IMR-90 (cell line): ENCODE measurements at regions not wholly inside any gene's neighbourhood (a gene's known extent, or its start where the extent isn't known, plus 50 kb on each side); places are given as distances from the start of the nearest gene placed in this dataset.

Experiments
- ATAC-seq: fragments of 200-7000 bp; cut with Tn5 transposase; 2 replicates; pipeline ENCODE4 v1.9.1; 2020; ENCODE audit warnings: low read depth, mild to moderate bottlenecking, moderate library complexity
- BruUV-seq: library from RNA; stranded (reverse); fragments of 400-500 nt; replicated peaks from 2 replicates; lab custom pipeline; 2021; lab: Mats Ljungman, UMichigan
- CTCF ChIA-PET: fragments of 300-600 bp; formaldehyde crosslinking; extraction: SDS; loops from one replicate; lab custom pipeline; 2021; ENCODE audit warnings: antibody characterized with exemption; lab: Yijun Ruan, JAX
- POLR2A ChIA-PET: fragments of 300-600 bp; sonication (Branson Sonifier 250); formaldehyde crosslinking; loops from one replicate; lab custom pipeline; 2022; ENCODE audit warnings: antibody characterized with exemption; ENCODE audit not compliant: unreplicated experiment; lab: Charles Lee
- DNase-seq: peaks from one replicate; pipeline ENCODE4 v3.0.0; 2013
- H2AFZ ChIP-seq: replicated peaks from 2 replicates; pipeline ENCODE3; 2013; ENCODE audit warnings: low read length, mild to moderate bottlenecking; ENCODE audit not compliant: poor library complexity
- H2AK5ac ChIP-seq: 2 replicates; pipeline ENCODE4 v1.6.1; 2013; ENCODE audit warnings: low read depth, low read length, inconsistent platforms
- H2AK9ac ChIP-seq: replicated peaks from 2 replicates; pipeline ENCODE3; 2013; ENCODE audit warnings: mild to moderate bottlenecking, low read depth, low read length, moderate library complexity; ENCODE audit not compliant: poor library complexity
- H2BK120ac ChIP-seq: 2 replicates; pipeline ENCODE4 v1.6.1; 2013; ENCODE audit warnings: low read depth, low read length, inconsistent platforms
- H2BK15ac ChIP-seq: 3 replicates; pipeline ENCODE4 v1.6.1; 2013; ENCODE audit warnings: low read depth, low read length, inconsistent platforms
- H2BK20ac ChIP-seq: 2 replicates; pipeline ENCODE4 v1.6.1; 2013; ENCODE audit warnings: low read depth, mild to moderate bottlenecking, inconsistent platforms, low read length, moderate library complexity
- H2BK5ac ChIP-seq: 2 replicates; pipeline ENCODE4 v1.6.1; 2013; ENCODE audit warnings: mild to moderate bottlenecking, low read depth, low read length, inconsistent platforms; ENCODE audit not compliant: poor library complexity, severe bottlenecking
- H3K14ac ChIP-seq: replicated peaks from 2 replicates; pipeline ENCODE4 v1.6.1; 2013; ENCODE audit warnings: low read depth, low read length, inconsistent platforms
- H3K18ac ChIP-seq: 2 replicates; pipeline ENCODE4 v1.6.1; 2013; ENCODE audit warnings: low read depth, low read length, control low read depth
- H3K23ac ChIP-seq: 2 replicates; pipeline ENCODE4 v1.6.1; 2013; ENCODE audit warnings: low read depth, low read length, inconsistent platforms
- H3K27ac ChIP-seq: 2 replicates; pipeline ENCODE4 v1.5.1; 2013; ENCODE audit warnings: mild to moderate bottlenecking, control low read depth, low read length; ENCODE audit not compliant: insufficient read depth
- H3K27me3 ChIP-seq: 2 replicates; pipeline ENCODE4 v1.6.1; 2013; ENCODE audit warnings: low read length; ENCODE audit not compliant: control insufficient read depth, insufficient read depth
- H3K36me3 ChIP-seq: 2 replicates; pipeline ENCODE4 v1.6.1; 2013; ENCODE audit warnings: low read length, mixed read lengths; ENCODE audit not compliant: control insufficient read depth, insufficient read depth
- H3K4ac ChIP-seq: 2 replicates; pipeline ENCODE4 v1.6.1; 2013; ENCODE audit warnings: low read depth, low read length, inconsistent platforms
- H3K4me1 ChIP-seq: 2 replicates; pipeline ENCODE4 v1.6.1; 2013; ENCODE audit warnings: low read length, mixed read lengths; ENCODE audit not compliant: control insufficient read depth, insufficient read depth
- H3K4me2 ChIP-seq: 2 replicates; pipeline ENCODE4 v1.6.1; 2013; ENCODE audit warnings: low read depth, mild to moderate bottlenecking, control low read depth, low read length, moderate library complexity
- H3K4me3 ChIP-seq: 2 replicates; pipeline ENCODE4 v1.5.1; 2013; ENCODE audit warnings: low read depth, mild to moderate bottlenecking, control low read depth, low read length, moderate library complexity; ENCODE audit not compliant: insufficient read depth
- H3K56ac ChIP-seq: 2 replicates; pipeline ENCODE4 v1.6.1; 2013; ENCODE audit warnings: low read length, inconsistent platforms; ENCODE audit not compliant: insufficient read depth; ENCODE audit errors: extremely low read depth
- H3K79me1 ChIP-seq, 2 experiments: 2 replicates each; pipeline ENCODE4 v1.6.1; 2013; ENCODE audit warnings: low read length in 2 of 2, inconsistent platforms in 1 of 2, low read depth in 1 of 2
- H3K9ac ChIP-seq: 2 replicates; pipeline ENCODE4 v1.6.1; 2013; ENCODE audit warnings: low read depth, low read length, control low read depth
- H3K9me1 ChIP-seq: 2 replicates; pipeline ENCODE4 v1.6.1; 2013; ENCODE audit warnings: low read length, inconsistent platforms; ENCODE audit not compliant: insufficient read depth
- H3K9me3 ChIP-seq: 2 replicates; pipeline ENCODE4 v1.6.1; 2013; ENCODE audit warnings: low read length; ENCODE audit not compliant: control insufficient read depth, insufficient read depth
- H4K20me1 ChIP-seq: 2 replicates; pipeline ENCODE4 v1.6.1; 2013; ENCODE audit warnings: low read length, inconsistent platforms; ENCODE audit not compliant: insufficient read depth
- H4K5ac ChIP-seq: 2 replicates; pipeline ENCODE4 v1.6.1; 2013; ENCODE audit warnings: mild to moderate bottlenecking, low read depth, low read length, control low read depth
- H4K8ac ChIP-seq, 2 experiments: 2 replicates each; pipeline ENCODE4 v1.6.1; 2013; ENCODE audit warnings: low read depth in 2 of 2, low read length in 2 of 2, control low read depth in 1 of 2, inconsistent platforms in 1 of 2
- H4K91ac ChIP-seq: 2 replicates; pipeline ENCODE4 v1.6.1; 2013; ENCODE audit warnings: low read depth, low read length, inconsistent platforms; ENCODE audit not compliant: insufficient read depth
- BHLHE40 ChIP-seq: fragments of 150-350 bp; IDR thresholded peaks from 2 replicates; pipeline ENCODE4 v1.6.1; 2016; ENCODE audit warnings: mild to moderate bottlenecking, low read depth, low read length
- CHD1 ChIP-seq: IDR thresholded peaks from 2 replicates; pipeline ENCODE4 v1.6.1; 2012; ENCODE audit warnings: low read depth, low read length, improper control_type of control experiment
- MAZ ChIP-seq: IDR thresholded peaks from 2 replicates; pipeline ENCODE4 v1.6.1; 2012; ENCODE audit warnings: low read depth, mild to moderate bottlenecking, low read length, improper control_type of control experiment, moderate library complexity, borderline replicate concordance
- MXI1 ChIP-seq: IDR thresholded peaks from 2 replicates; pipeline ENCODE4 v1.6.1; 2012; ENCODE audit warnings: low read depth, mild to moderate bottlenecking, low read length, moderate library complexity, borderline replicate concordance
- NFE2L2 ChIP-seq: fragments of 150-350 bp; IDR thresholded peaks from 2 replicates; pipeline ENCODE4 v1.6.1; 2016; ENCODE audit warnings: low read depth, mild to moderate bottlenecking, low read length
- RCOR1 ChIP-seq: IDR thresholded peaks from 2 replicates; pipeline ENCODE4 v1.6.1; 2012; ENCODE audit warnings: mild to moderate bottlenecking, low read length, improper control_type of control experiment; ENCODE audit not compliant: insufficient replicate concordance
- RFX5 ChIP-seq: IDR thresholded peaks from 2 replicates; pipeline ENCODE4 v1.8.0; 2012; ENCODE audit warnings: low read depth, mild to moderate bottlenecking, low read length, moderate library complexity
- SMC3 ChIP-seq: fragments of 150-350 bp; IDR thresholded peaks from 2 replicates; pipeline ENCODE4 v1.6.1; 2016; ENCODE audit warnings: low read depth, mild to moderate bottlenecking, antibody characterized with exemption, low read length, moderate library complexity
- WGBS, 2 experiments: methylation state at CpG; one replicate each; pipeline versions ENCODE4 v1.1.5 to v1.1.7; 2013; ENCODE audit warnings: missing lambda C conversion rate in 2 of 2; ENCODE audit not compliant: insufficient read length in 1 of 2; ENCODE audit errors: extremely low coverage in 2 of 2; 5-methylcytosine and 5-hydroxymethylcytosine counted together
- dilution Hi-C: fragments of 300-500 bp; cut with HindIII; formaldehyde crosslinking; loops from one replicate; pipeline ENCODE4 v1.14.3; 2018; ENCODE audit warnings: low sequenced_read_pairs; ENCODE audit not compliant: unreplicated experiment
- in situ Hi-C: fragments of 300-500 bp; cut with MboI; formaldehyde crosslinking; loops from 3 replicates; pipeline ENCODE4 v1.14.3; 2019; ENCODE audit warnings: low sequenced_read_pairs, inconsistent platforms, mixed read lengths
- intact Hi-C: fragments of 100-400 bp; cut with micrococcal nuclease; formaldehyde crosslinking; loops from 2 replicates; pipeline ENCODE4 v1.10.0; 2022
- TF ChIP-seq, protein P1 (sequence below): conservative IDR thresholded peaks from 2 replicates; pipeline ENCODE4 v1.5.1; 2012; ENCODE audit warnings: mild to moderate bottlenecking, low read depth, low read length, improper control_type of control experiment

DNA sequence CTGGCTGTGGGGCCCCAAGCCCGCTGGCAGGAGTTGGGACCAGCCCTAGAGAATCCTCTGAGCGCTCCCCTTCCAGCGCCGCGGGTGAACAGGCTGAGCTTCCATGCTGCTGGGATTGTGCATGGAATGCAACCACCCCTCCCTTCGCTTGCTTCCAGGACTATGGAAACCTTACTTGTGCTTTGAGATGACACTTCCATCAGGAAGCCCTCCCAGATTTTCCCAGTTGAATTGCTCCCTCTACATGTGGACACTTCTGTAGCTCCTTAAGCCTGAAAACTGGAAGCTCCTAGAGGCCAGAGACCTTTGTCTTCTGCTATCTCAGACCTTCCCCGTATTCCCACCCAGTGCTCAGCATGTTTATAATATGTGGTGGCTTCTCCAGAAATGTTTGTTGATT lies 213.2 kb upstream of the RPL38 start:
- no peaks in the 10 kb centered on the region for H3K79me1 ChIP-seq
- H2BK5ac ChIP-seq: no peak overlapping the region
- intact Hi-C loops: no loop called here
- H3K9me3 ChIP-seq: peaks cover 50% of the 10 kb centered on the region
- dilution Hi-C loops: no loop called here
- H4K91ac ChIP-seq: no peak overlapping the region
- WGBS, 2 experiments: 64% methylated on average over 6 of the region's 7 CpGs; no CpG with 5 or more reads in 1 of the 2 experiments
- no peak overlapping the region for H2AFZ ChIP-seq
- no peaks in the 10 kb centered on the region for H4K20me1 ChIP-seq
- H3K9ac ChIP-seq: no peak overlapping the region
- no peak overlapping the region for H3K14ac ChIP-seq
- H3K18ac ChIP-seq: no peak overlapping the region
- BruUV-seq: no TSS peak
- TF ChIP-seq MAZ: no peak
- no peak for TF ChIP-seq RFX5
- TF ChIP-seq NFE2L2: no peak
- TF ChIP-seq BHLHE40: no peak
- TF ChIP-seq, protein P1, sequence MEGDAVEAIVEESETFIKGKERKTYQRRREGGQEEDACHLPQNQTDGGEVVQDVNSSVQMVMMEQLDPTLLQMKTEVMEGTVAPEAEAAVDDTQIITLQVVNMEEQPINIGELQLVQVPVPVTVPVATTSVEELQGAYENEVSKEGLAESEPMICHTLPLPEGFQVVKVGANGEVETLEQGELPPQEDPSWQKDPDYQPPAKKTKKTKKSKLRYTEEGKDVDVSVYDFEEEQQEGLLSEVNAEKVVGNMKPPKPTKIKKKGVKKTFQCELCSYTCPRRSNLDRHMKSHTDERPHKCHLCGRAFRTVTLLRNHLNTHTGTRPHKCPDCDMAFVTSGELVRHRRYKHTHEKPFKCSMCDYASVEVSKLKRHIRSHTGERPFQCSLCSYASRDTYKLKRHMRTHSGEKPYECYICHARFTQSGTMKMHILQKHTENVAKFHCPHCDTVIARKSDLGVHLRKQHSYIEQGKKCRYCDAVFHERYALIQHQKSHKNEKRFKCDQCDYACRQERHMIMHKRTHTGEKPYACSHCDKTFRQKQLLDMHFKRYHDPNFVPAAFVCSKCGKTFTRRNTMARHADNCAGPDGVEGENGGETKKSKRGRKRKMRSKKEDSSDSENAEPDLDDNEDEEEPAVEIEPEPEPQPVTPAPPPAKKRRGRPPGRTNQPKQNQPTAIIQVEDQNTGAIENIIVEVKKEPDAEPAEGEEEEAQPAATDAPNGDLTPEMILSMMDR: no peak
- no peak for TF ChIP-seq CHD1
- TF ChIP-seq RCOR1: no peak
- TF ChIP-seq SMC3: no peak
- TF ChIP-seq MXI1: no peak
- POLR2A ChIA-PET: no interaction called here
- H2BK15ac ChIP-seq: no peak overlapping the region
- in situ Hi-C loops: loop anchor here (25.0 kb wide), 1 partner anchor 378 kb away; no protein-coding TSS in a partner anchor
- no peak overlapping the region for H3K23ac ChIP-seq
- no peak overlapping the region for H2BK120ac ChIP-seq
- H3K4ac ChIP-seq: no peak overlapping the region
- H3K4me2 ChIP-seq: no peak overlapping the region
- ATAC-seq (no peak), DNase-seq (no peak)
- CTCF ChIA-PET: no interaction called here
- H3K9me1 ChIP-seq: no peaks in the 10 kb centered on the region
- no peak overlapping the region for H4K8ac ChIP-seq
- H3K4me1 ChIP-seq: no peaks in the 10 kb centered on the region
- no peak overlapping the region for H4K5ac ChIP-seq
- H3K36me3 ChIP-seq: no peaks in the 10 kb centered on the region
- no peak overlapping the region for H3K56ac ChIP-seq
- H3K27ac ChIP-seq: no peak overlapping the region
- no peak overlapping the region for H2AK9ac ChIP-seq
- no peaks in the 10 kb centered on the region for H3K27me3 ChIP-seq
- H2AK5ac ChIP-seq: no peak overlapping the region
- no peak overlapping the region for H3K4me3 ChIP-seq
- H2BK20ac ChIP-seq: no peak overlapping the region
